Suppressor macrophage treated with lipopolysaccharide for 1 hour (primary cell): ENCODE measurements at regions not wholly inside any gene's neighbourhood (a gene's known extent, or its start where the extent isn't known, plus 50 kb on each side); places are given as distances from the start of the nearest gene placed in this dataset.
"Not testable (repeated sequence)": the region's sequence is repeated elsewhere in the genome, so short reads cannot be mapped to it uniquely, and the experiment has no call there.

ENCODE experiments used
- DNase-seq, 3 donors: peaks; one replicate each; pipeline ENCODE4 v3.0.0-alpha.2; 2020 to 2022

- no peak for DNase-seq
These were observed 57.9 kb downstream of the FANCF start for GRCh38 chr11:22567759-22568158.

- DNase-seq: no peak
These were observed 59.3 kb downstream of the FANCF start for GRCh38 chr11:22566293-22566692.

- no peak for DNase-seq
These were observed 64.3 kb downstream of the FANCF start for GRCh38 chr11:22561283-22561682.

- no peak for DNase-seq
These were observed 66.2 kb downstream of the FANCF start for GRCh38 chr11:22559416-22559815.

- DNase-seq: no peak
These were observed 67.0 kb downstream of the FANCF start for GRCh38 chr11:22558664-22559063.

GRCh38 chr11:22556381-22556780, 69.2 kb downstream of the FANCF start:
- DNase-seq: no peak

- DNase-seq: no peak
These were observed 69.7 kb downstream of the FANCF start for GRCh38 chr11:22555881-22556280.

- DNase-seq: no peak
These were observed 71.4 kb downstream of the FANCF start for GRCh38 chr11:22554221-22554620.

GRCh38 chr11:22552885-22553284, 72.7 kb downstream of the FANCF start:
- DNase-seq: no peak

GRCh38 chr11:22546746-22547145, 78.9 kb downstream of the FANCF start:
- no peak for DNase-seq

- DNase-seq: no peak
These were observed 82.4 kb downstream of the FANCF start for GRCh38 chr11:22543261-22543660.

GRCh38 chr11:22539821-22540256, 85.8 kb downstream of the FANCF start:
- no peak for DNase-seq

GRCh38 chr11:22536071-22536470, 89.6 kb downstream of the FANCF start:
- no peak for DNase-seq

- not testable (repeated sequence) for DNase-seq
These were observed 96.8 kb downstream of the FANCF start for GRCh38 chr11:22528612-22529429.

- DNase-seq: no peak
These were observed 103.4 kb downstream of the FANCF start for GRCh38 chr11:22522225-22522624.

GRCh38 chr11:22521226-22521625, 104.4 kb downstream of the FANCF start:
- no peak for DNase-seq

GRCh38 chr11:22520521-22520920, 105.1 kb downstream of the FANCF start:
- DNase-seq: no peak

- peak in 1 of 3 donors; percentile 5 for DNase-seq
These were observed 107.3 kb downstream of the FANCF start for GRCh38 chr11:22518344-22518743.

GRCh38 chr11:22516111-22516510, 109.5 kb downstream of the FANCF start:
- DNase-seq: no peak

- DNase-seq: peak in 1 of 3 donors; percentile 0
These were observed 113.2 kb downstream of the FANCF start for GRCh38 chr11:22512457-22512856.

GRCh38 chr11:22510741-22511140, 114.9 kb downstream of the FANCF start:
- DNase-seq: no peak

- DNase-seq: no peak
These were observed 115.6 kb downstream of the FANCF start for GRCh38 chr11:22510010-22510409.

GRCh38 chr11:22508665-22509064, 117.0 kb downstream of the FANCF start:
- DNase-seq: no peak

- no peak for DNase-seq
These were observed 128.1 kb downstream of the FANCF start for GRCh38 chr11:22497474-22497873.
